Sigmoid colon (tissue), 3 donors: ENCODE measurements at regions not wholly inside any gene's neighbourhood (a gene's known extent, or its start where the extent isn't known, plus 50 kb on each side); places are given as distances from the start of the nearest gene placed in this dataset.

Source experiments
- POLR2A ChIP-seq, 2 donors: fragments of 450-650 bp; IDR thresholded peaks; one replicate each; pipeline ENCODE4 v1.6.1; 2016; ENCODE audit warnings: antibody characterized with exemption in 2 of 2, mild to moderate bottlenecking in 2 of 2, moderate library complexity in 2 of 2
- TF ChIP-seq, protein P1 (sequence below), 4 experiments: fragments of 450-650 bp in 3 of 4; fragments of 200-600 bp in 1 of 4; IDR thresholded peaks; one replicate each; pipeline ENCODE4 v1.5.1; 2016 to 2019; ENCODE audit warnings: antibody characterized with exemption in 4 of 4, mild to moderate bottlenecking in 3 of 4, moderate library complexity in 2 of 4

GRCh38 chr13:29696606-29697005 is 101.1 kb upstream of the SLC7A1 start:
- no peak for TF ChIP-seq POLR2A (IDR thresholded peaks at IDR 0.05)
- TF ChIP-seq, protein P1, sequence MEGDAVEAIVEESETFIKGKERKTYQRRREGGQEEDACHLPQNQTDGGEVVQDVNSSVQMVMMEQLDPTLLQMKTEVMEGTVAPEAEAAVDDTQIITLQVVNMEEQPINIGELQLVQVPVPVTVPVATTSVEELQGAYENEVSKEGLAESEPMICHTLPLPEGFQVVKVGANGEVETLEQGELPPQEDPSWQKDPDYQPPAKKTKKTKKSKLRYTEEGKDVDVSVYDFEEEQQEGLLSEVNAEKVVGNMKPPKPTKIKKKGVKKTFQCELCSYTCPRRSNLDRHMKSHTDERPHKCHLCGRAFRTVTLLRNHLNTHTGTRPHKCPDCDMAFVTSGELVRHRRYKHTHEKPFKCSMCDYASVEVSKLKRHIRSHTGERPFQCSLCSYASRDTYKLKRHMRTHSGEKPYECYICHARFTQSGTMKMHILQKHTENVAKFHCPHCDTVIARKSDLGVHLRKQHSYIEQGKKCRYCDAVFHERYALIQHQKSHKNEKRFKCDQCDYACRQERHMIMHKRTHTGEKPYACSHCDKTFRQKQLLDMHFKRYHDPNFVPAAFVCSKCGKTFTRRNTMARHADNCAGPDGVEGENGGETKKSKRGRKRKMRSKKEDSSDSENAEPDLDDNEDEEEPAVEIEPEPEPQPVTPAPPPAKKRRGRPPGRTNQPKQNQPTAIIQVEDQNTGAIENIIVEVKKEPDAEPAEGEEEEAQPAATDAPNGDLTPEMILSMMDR (IDR thresholded peaks at IDR 0.05): no peak
